ENCODE measurements at regions not wholly inside any gene's neighbourhood (a gene's known extent, or its start where the extent isn't known, plus 50 kb on each side); places are given as distances from the start of the nearest gene placed in this dataset.

DNA sequence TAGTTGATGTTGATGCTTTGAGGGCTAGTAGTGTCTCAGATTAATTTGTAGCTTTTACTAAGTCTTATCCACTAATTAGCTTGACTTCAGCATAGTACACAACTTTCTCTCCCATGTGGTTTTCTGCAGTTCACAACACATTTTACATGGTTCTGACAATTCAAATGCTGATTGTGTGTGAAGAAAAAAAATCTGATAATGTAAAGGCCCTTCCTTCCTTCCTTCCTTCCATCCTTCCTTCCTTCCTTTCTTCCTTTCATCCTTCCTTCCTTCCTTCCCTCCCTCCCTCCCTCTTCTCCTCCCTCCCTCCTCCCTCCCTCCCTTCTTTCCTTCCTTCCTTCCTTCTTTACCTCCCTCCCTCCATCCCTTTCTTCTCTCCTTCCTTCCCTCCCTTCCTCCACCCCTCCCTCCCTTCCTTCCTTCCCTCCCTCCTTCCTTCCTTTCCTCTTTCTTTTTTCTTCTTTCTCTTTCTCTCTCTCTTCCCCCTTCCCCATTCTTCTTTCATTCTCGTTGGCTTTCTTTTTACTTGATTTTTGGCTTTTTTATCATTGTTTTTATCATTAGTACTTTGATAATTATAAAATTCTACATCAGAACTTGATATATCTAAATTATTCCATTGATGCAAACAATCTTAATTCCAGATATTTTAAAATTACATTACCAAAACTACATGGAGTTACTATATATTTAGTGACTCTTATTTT, 1415.6 kb downstream of the LRFN5 start:
- TF ChIP-seq ESRRG (CRISPR knock-in tag; IDR thresholded peaks at IDR 0.05) (no peak), OSR1 (CRISPR knock-in tag; IDR thresholded peaks at IDR 0.05) (no peak), PPARA (CRISPR knock-in tag; IDR thresholded peaks at IDR 0.05; ENCODE audit: borderline replicate concordance) (no peak), ARNTL (CRISPR knock-in tag; IDR thresholded peaks at IDR 0.05; ENCODE audit: borderline replicate concordance, low read depth) (no peak), TCF4 (CRISPR knock-in tag; IDR thresholded peaks at IDR 0.05; ENCODE audit: borderline replicate concordance) (no peak)
- TF ChIP-seq, protein P1, sequence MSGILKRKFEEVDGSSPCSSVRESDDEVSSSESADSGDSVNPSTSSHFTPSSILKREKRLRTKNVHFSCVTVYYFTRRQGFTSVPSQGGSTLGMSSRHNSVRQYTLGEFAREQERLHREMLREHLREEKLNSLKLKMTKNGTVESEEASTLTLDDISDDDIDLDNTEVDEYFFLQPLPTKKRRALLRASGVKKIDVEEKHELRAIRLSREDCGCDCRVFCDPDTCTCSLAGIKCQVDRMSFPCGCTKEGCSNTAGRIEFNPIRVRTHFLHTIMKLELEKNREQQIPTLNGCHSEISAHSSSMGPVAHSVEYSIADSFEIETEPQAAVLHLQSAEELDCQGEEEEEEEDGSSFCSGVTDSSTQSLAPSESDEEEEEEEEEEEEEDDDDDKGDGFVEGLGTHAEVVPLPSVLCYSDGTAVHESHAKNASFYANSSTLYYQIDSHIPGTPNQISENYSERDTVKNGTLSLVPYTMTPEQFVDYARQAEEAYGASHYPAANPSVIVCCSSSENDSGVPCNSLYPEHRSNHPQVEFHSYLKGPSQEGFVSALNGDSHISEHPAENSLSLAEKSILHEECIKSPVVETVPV (CRISPR knock-in tag; IDR thresholded peaks at IDR 0.05), result no peak
- no peak for ATAC-seq

DNA sequence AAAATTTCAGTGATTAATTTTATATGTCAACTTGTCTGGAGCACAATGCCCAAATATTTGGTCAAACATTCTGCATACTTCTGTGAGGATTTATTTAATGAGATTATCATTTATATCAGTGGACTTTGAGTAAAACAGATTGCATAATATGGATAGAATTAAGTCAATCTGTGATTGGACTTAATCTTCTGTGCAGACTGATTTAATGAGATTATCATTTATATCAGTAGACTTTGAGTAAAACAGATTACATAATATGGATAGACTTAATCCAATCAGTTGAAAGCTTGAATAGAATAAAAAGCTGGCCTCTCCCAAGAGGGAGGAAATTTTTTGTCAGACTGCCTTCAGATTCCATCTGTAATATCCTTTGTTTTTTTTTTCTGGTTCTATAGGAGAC, 1413.2 kb downstream of the LRFN5 start:
- ATAC-seq, result no peak

DNA sequence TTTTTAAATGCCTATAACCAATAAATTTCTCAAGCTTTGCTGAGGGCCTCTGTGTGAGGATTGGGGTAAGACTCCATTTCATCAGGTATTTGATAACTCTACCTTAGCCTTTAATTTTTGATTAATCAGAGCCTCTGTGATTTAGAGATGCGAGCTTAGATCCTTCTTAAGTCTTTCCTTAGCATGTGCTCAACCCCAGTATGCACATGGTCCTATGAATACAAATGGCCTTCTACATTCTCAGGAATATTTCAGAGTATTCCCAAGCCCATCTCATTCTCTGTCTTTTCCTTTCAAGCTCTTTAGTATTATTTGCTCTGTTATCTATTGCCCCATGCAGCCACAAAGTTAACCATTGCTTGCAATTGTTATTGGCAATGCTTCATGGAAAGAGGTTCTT, 1407.7 kb downstream of the LRFN5 start:
- ATAC-seq, result no peak
- TF ChIP-seq ZNF70 (CRISPR knock-in tag; IDR thresholded peaks at IDR 0.05), result no peak
- no peak for TF ChIP-seq ARNTL (CRISPR knock-in tag; IDR thresholded peaks at IDR 0.05; ENCODE audit: borderline replicate concordance, low read depth)
- TF ChIP-seq RARB (CRISPR knock-in tag; IDR thresholded peaks at IDR 0.05), result no peak
- TF ChIP-seq, protein P2, sequence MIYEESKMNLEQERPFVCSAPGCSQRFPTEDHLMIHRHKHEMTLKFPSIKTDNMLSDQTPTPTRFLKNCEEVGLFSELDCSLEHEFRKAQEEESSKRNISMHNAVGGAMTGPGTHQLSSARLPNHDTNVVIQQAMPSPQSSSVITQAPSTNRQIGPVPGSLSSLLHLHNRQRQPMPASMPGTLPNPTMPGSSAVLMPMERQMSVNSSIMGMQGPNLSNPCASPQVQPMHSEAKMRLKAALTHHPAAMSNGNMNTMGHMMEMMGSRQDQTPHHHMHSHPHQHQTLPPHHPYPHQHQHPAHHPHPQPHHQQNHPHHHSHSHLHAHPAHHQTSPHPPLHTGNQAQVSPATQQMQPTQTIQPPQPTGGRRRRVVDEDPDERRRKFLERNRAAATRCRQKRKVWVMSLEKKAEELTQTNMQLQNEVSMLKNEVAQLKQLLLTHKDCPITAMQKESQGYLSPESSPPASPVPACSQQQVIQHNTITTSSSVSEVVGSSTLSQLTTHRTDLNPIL (CRISPR knock-in tag; IDR thresholded peaks at IDR 0.05; ENCODE audit: low read depth), result no peak
- TF ChIP-seq PPARA (CRISPR knock-in tag; IDR thresholded peaks at IDR 0.05; ENCODE audit: borderline replicate concordance), result no peak
- no peak for TF ChIP-seq GLIS3 (CRISPR knock-in tag; IDR thresholded peaks at IDR 0.05)
- no peak for TF ChIP-seq ZNF8 (CRISPR knock-in tag; IDR thresholded peaks at IDR 0.05)
- TF ChIP-seq, protein P3, sequence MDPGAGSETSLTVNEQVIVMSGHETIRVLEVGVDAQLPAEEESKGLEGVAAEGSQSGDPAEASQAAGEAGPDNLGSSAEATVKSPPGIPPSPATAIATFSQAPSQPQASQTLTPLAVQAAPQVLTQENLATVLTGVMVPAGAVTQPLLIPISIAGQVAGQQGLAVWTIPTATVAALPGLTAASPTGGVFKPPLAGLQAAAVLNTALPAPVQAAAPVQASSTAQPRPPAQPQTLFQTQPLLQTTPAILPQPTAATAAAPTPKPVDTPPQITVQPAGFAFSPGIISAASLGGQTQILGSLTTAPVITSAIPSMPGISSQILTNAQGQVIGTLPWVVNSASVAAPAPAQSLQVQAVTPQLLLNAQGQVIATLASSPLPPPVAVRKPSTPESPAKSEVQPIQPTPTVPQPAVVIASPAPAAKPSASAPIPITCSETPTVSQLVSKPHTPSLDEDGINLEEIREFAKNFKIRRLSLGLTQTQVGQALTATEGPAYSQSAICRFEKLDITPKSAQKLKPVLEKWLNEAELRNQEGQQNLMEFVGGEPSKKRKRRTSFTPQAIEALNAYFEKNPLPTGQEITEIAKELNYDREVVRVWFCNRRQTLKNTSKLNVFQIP (CRISPR knock-in tag; IDR thresholded peaks at IDR 0.05; ENCODE audit: borderline replicate concordance, low read depth), result no peak
- no peak for TF ChIP-seq ZFP30 (CRISPR knock-in tag; IDR thresholded peaks at IDR 0.05)
- no peak for TF ChIP-seq ISL1 (CRISPR knock-in tag; IDR thresholded peaks at IDR 0.05)
- no peak for TF ChIP-seq ZC3H10 (CRISPR knock-in tag; IDR thresholded peaks at IDR 0.05)
- no peak for TF ChIP-seq TCF4 (CRISPR knock-in tag; IDR thresholded peaks at IDR 0.05; ENCODE audit: borderline replicate concordance)
- TF ChIP-seq, protein P1 (CRISPR knock-in tag; IDR thresholded peaks at IDR 0.05), result no peak
- no peak for TF ChIP-seq BACH2 (CRISPR knock-in tag; IDR thresholded peaks at IDR 0.05; ENCODE audit: borderline replicate concordance)

More for the DNA sequence above, 1413.2 kb downstream of the LRFN5 start:
- TF ChIP-seq, protein P3 (CRISPR knock-in tag; IDR thresholded peaks at IDR 0.05; ENCODE audit: borderline replicate concordance, low read depth), result no peak
- TF ChIP-seq ZC3H10 (CRISPR knock-in tag; IDR thresholded peaks at IDR 0.05) (no peak), ARNTL (CRISPR knock-in tag; IDR thresholded peaks at IDR 0.05; ENCODE audit: borderline replicate concordance, low read depth) (no peak), OSR1 (CRISPR knock-in tag; IDR thresholded peaks at IDR 0.05) (no peak), ZFP30 (CRISPR knock-in tag; IDR thresholded peaks at IDR 0.05) (no peak), ESRRG (CRISPR knock-in tag; IDR thresholded peaks at IDR 0.05) (no peak), GLIS3 (CRISPR knock-in tag; IDR thresholded peaks at IDR 0.05) (no peak), TCF4 (CRISPR knock-in tag; IDR thresholded peaks at IDR 0.05; ENCODE audit: borderline replicate concordance) (no peak), TOX (CRISPR knock-in tag; IDR thresholded peaks at IDR 0.05; ENCODE audit: borderline replicate concordance) (no peak), BACH2 (CRISPR knock-in tag; IDR thresholded peaks at IDR 0.05; ENCODE audit: borderline replicate concordance) (no peak), ZNF8 (CRISPR knock-in tag; IDR thresholded peaks at IDR 0.05) (no peak)
- TF ChIP-seq, protein P4, sequence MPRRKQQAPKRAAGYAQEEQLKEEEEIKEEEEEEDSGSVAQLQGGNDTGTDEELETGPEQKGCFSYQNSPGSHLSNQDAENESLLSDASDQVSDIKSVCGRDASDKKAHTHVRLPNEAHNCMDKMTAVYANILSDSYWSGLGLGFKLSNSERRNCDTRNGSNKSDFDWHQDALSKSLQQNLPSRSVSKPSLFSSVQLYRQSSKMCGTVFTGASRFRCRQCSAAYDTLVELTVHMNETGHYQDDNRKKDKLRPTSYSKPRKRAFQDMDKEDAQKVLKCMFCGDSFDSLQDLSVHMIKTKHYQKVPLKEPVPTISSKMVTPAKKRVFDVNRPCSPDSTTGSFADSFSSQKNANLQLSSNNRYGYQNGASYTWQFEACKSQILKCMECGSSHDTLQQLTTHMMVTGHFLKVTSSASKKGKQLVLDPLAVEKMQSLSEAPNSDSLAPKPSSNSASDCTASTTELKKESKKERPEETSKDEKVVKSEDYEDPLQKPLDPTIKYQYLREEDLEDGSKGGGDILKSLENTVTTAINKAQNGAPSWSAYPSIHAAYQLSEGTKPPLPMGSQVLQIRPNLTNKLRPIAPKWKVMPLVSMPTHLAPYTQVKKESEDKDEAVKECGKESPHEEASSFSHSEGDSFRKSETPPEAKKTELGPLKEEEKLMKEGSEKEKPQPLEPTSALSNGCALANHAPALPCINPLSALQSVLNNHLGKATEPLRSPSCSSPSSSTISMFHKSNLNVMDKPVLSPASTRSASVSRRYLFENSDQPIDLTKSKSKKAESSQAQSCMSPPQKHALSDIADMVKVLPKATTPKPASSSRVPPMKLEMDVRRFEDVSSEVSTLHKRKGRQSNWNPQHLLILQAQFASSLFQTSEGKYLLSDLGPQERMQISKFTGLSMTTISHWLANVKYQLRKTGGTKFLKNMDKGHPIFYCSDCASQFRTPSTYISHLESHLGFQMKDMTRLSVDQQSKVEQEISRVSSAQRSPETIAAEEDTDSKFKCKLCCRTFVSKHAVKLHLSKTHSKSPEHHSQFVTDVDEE (CRISPR knock-in tag; IDR thresholded peaks at IDR 0.05), result no peak
